ENCODE measurements at regions not wholly inside any gene's neighbourhood (a gene's known extent, or its start where the extent isn't known, plus 50 kb on each side); places are given as distances from the start of the nearest gene placed in this dataset.

DNA sequence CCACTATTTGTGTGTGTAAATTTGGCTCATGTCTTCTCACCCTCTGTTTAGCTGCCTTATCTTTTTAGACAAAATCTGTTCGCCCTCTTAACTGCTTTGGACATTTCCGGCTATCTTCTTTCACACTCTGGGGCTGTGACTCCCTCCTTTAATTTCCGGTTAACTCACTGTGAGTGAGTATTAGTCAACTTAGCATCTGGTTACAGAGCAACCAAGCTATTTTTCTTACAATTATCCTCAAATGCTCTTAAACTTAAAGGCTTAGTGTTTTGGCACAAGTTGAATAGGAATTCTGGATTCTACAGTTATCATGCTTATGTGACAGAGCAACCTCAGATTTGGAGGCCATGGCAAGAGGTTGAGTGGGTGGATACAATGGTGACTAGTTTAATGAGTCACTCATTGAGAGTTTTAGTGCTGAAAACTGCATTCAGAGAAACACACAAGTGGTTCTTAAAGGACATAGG is 177.6 kb upstream of the SEMA3A start:
- H3K4me3 Mint-ChIP-seq, result no peak overlapping the region
- H3K27ac Mint-ChIP-seq, result no peak overlapping the region
- H3K9me3 Mint-ChIP-seq, result no peaks in the 10 kb centered on the region
- H3K27me3 Mint-ChIP-seq, result no peaks in the 10 kb centered on the region
- no peaks in the 10 kb centered on the region for H3K36me3 Mint-ChIP-seq (ENCODE audit: low read depth)
- ChIA-PET POLR2A (no interaction called here), CTCF (no interaction called here)
- no peaks in the 10 kb centered on the region for H3K4me1 Mint-ChIP-seq
- DNase-seq, result no peak

GRCh38 chr7:84370114-84370513 is 175.5 kb upstream of the SEMA3A start:
- Mint-ChIP-seq H3K4me3 (no peak overlapping the region), H3K4me1 (no peaks in the 10 kb centered on the region)
- CTCF ChIA-PET, result no interaction called here

DNA sequence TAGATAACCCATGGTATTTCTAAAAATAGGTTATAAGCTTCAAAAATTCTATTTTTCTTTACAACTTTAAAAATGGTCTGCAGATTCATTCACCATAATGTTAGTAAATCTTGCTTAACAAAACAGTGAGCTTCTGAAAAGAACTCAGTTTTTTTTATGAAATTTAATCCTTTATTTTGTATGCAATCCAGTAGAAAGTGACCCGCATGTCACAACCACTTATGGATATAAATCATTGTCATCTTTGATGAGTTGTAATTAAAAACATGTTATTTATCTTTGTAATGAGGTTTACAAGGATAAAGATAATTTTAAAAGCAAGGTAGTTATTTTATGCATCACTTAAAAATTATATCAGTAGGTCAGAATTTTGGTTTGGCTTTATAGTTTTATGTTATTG is 173.5 kb upstream of the SEMA3A start:
- ChIA-PET POLR2A (no interaction called here), CTCF (no interaction called here)
- DNase-seq, result no peak
- Mint-ChIP-seq H3K36me3 (ENCODE audit: low read depth) (no peaks in the 10 kb centered on the region), H3K4me1 (no peaks in the 10 kb centered on the region), H3K4me3 (no peak overlapping the region), H3K9me3 (no peaks in the 10 kb centered on the region), H3K27me3 (no peaks in the 10 kb centered on the region), H3K27ac (no peak overlapping the region)

More at GRCh38 chr7:84370114-84370513, 175.5 kb upstream of the SEMA3A start:
- POLR2A ChIA-PET, result no interaction called here
- DNase-seq, result no peak
- Mint-ChIP-seq H3K9me3 (no peaks in the 10 kb centered on the region), H3K36me3 (ENCODE audit: low read depth) (no peaks in the 10 kb centered on the region), H3K27ac (no peak overlapping the region), H3K27me3 (no peaks in the 10 kb centered on the region)

GRCh38 chr7:84364708-84365107 is 170.1 kb upstream of the SEMA3A start:
- Mint-ChIP-seq H3K27me3 (no peaks in the 10 kb centered on the region), H3K4me3 (no peak overlapping the region), H3K27ac (no peak overlapping the region), H3K4me1 (no peaks in the 10 kb centered on the region), H3K9me3 (peaks cover 3% of the 10 kb centered on the region), H3K36me3 (ENCODE audit: low read depth) (no peaks in the 10 kb centered on the region)
- ChIA-PET CTCF (no interaction called here), POLR2A (no interaction called here)
- no peak for DNase-seq

- H3K4me1 Mint-ChIP-seq, result no peaks in the 10 kb centered on the region
- ChIA-PET CTCF (no interaction called here), POLR2A (no interaction called here)
- H3K4me3 Mint-ChIP-seq, result no peak overlapping the region
- no peaks in the 10 kb centered on the region for H3K36me3 Mint-ChIP-seq (ENCODE audit: low read depth)
- H3K9me3 Mint-ChIP-seq, result peaks cover 3% of the 10 kb centered on the region
- no peak overlapping the region for H3K27ac Mint-ChIP-seq
- no peaks in the 10 kb centered on the region for H3K27me3 Mint-ChIP-seq
- DNase-seq, result no peak
These were observed 169.2 kb upstream of the SEMA3A start for GRCh38 chr7:84363741-84364140.

GRCh38 chr7:84362828-84363227 is 168.2 kb upstream of the SEMA3A start:
- H3K36me3 Mint-ChIP-seq (ENCODE audit: low read depth), result no peaks in the 10 kb centered on the region
- H3K4me3 Mint-ChIP-seq, result no peak overlapping the region

DNA sequence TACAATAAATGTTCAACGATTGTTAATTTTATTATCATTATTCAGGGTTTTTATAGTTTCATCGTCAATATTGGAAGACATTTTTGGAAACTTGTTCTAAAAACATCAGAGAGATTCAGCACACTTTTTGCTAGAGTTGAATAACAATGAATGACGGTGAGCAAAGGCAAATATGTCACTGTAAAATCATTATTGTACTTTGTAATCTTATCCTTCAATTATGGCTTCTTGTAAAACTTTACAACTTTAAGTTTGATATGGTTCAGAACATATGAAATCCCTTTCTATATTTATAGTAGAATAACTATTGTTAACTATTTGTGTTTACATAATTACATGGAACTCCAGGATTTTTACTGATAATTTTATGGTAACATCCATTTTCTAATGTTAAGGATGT is 167.8 kb upstream of the SEMA3A start:
- Mint-ChIP-seq H3K36me3 (ENCODE audit: low read depth) (no peaks in the 10 kb centered on the region), H3K27ac (no peak overlapping the region), H3K4me1 (no peaks in the 10 kb centered on the region), H3K27me3 (no peaks in the 10 kb centered on the region), H3K9me3 (peaks cover 3% of the 10 kb centered on the region), H3K4me3 (no peak overlapping the region)
- CTCF ChIA-PET, result no interaction called here
- DNase-seq, result no peak
- POLR2A ChIA-PET, result no interaction called here

More at GRCh38 chr7:84362828-84363227, 168.2 kb upstream of the SEMA3A start:
- CTCF ChIA-PET, result no interaction called here
- POLR2A ChIA-PET, result no interaction called here
- DNase-seq, result no peak
- H3K27me3 Mint-ChIP-seq, result no peaks in the 10 kb centered on the region
- no peaks in the 10 kb centered on the region for H3K4me1 Mint-ChIP-seq
- H3K9me3 Mint-ChIP-seq, result peaks cover 3% of the 10 kb centered on the region
- H3K27ac Mint-ChIP-seq, result no peak overlapping the region

DNA sequence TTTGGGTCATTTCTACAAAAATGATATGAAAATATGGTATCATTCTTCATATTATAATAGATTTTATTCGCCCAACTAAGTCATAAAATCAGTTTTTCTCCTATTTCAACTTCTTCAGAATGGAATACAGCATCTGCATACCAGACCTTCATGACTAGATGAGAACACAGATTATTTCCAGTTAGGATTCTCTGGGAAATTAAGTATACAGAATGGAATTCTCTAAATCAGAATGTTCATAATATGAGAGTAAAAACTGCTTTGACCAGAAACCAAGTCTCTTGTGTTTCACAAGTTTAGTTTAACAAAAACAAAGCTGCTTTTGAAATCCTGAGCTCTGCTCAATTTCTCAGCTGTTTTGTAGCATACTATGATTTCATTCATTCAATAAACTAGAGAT is 160.3 kb upstream of the SEMA3A start:
- Mint-ChIP-seq H3K4me3 (no peak overlapping the region), H3K27ac (no peak overlapping the region), H3K4me1 (no peaks in the 10 kb centered on the region), H3K9me3 (no peaks in the 10 kb centered on the region), H3K36me3 (ENCODE audit: low read depth) (no peaks in the 10 kb centered on the region), H3K27me3 (no peaks in the 10 kb centered on the region)
- DNase-seq, result no peak
- POLR2A ChIA-PET, result no interaction called here
- CTCF ChIA-PET, result no interaction called here

- Mint-ChIP-seq H3K9me3 (peaks cover 4% of the 10 kb centered on the region), H3K36me3 (ENCODE audit: low read depth) (no peaks in the 10 kb centered on the region), H3K27ac (no peak overlapping the region), H3K27me3 (no peaks in the 10 kb centered on the region), H3K4me1 (no peaks in the 10 kb centered on the region), H3K4me3 (no peak overlapping the region)
- no peak for DNase-seq
- ChIA-PET POLR2A (no interaction called here), CTCF (no interaction called here)
These were observed 159.4 kb upstream of the SEMA3A start for GRCh38 chr7:84354030-84354429.

DNA sequence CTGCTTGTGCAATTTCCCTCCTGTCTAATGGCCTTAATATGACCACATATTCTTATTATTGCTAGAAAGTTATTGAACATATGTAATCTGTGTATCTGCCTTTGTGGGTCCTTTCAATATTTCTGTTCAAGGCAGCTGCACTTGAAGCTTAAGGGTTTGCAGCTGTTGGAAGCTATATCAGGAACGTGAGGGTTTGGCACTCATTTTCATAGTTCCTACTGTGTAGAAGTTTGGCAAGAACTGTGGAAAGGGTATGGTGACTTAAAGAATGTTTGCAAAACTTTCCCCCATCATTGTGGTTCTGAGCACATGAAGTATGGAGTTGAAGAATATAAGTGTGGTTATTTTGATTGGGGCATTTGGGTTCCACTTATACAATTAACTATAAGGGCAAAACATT is 144.7 kb upstream of the SEMA3A start:
- Mint-ChIP-seq H3K36me3 (ENCODE audit: low read depth) (no peaks in the 10 kb centered on the region), H3K27me3 (no peaks in the 10 kb centered on the region), H3K9me3 (peaks cover 6% of the 10 kb centered on the region), H3K27ac (no peak overlapping the region), H3K4me3 (no peak overlapping the region), H3K4me1 (no peaks in the 10 kb centered on the region)
- DNase-seq, result no peak
- ChIA-PET POLR2A (no interaction called here), CTCF (no interaction called here)

- Mint-ChIP-seq H3K27ac (no peak overlapping the region), H3K4me3 (no peak overlapping the region), H3K27me3 (no peaks in the 10 kb centered on the region), H3K4me1 (no peaks in the 10 kb centered on the region), H3K36me3 (ENCODE audit: low read depth) (no peaks in the 10 kb centered on the region), H3K9me3 (peaks cover 3% of the 10 kb centered on the region)
- ChIA-PET CTCF (no interaction called here), POLR2A (no interaction called here)
- DNase-seq, result no peak
These were observed 142.8 kb upstream of the SEMA3A start for GRCh38 chr7:84337429-84337828.

DNA sequence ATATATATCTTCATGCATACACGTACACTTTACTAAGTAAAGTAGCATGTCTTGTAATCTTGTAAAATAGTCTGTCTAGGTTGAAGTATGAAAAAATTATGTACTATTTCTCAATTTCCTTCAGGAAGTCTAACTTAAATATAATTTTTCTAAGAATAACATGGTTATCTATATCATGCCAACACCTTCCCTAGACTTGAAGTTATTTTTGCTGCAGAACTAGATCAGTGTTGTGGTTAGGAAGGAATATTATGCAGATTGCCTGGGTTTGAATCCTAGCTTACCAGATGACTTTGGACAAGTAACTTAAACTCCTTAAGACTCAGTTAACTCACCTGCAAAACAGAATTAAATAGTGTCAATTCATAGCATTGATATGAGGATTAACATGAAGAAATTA is 142.2 kb upstream of the SEMA3A start:
- Mint-ChIP-seq H3K27me3 (no peaks in the 10 kb centered on the region), H3K36me3 (ENCODE audit: low read depth) (no peaks in the 10 kb centered on the region), H3K9me3 (peaks cover 3% of the 10 kb centered on the region), H3K27ac (no peak overlapping the region), H3K4me3 (no peak overlapping the region), H3K4me1 (no peaks in the 10 kb centered on the region)
- DNase-seq, result no peak
- ChIA-PET POLR2A (no interaction called here), CTCF (no interaction called here)

GRCh38 chr7:84336303-84336702 is 141.7 kb upstream of the SEMA3A start:
- POLR2A ChIA-PET, result no interaction called here
- H3K4me1 Mint-ChIP-seq, result no peaks in the 10 kb centered on the region

DNA sequence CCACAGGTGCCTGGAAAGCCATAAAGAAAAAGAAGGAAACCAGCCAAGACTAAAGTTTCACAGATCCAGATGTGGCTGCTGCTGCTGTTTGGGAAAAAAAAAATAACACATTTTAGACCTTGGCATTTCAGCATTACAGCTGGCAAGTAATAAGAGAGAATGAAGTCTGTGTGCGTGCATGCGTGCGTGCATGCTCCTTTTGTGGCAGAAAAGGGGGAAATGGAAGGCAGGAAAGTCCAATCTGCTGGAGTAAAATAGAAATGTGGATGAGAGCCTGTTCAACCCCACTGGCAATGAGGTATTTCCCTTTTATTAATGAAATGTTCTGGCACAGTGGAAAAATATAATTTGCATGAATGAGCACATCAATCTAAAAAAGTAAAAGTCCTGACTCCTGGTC is 137.0 kb upstream of the SEMA3A start:
- no peak for DNase-seq
- no peak overlapping the region for H3K27ac Mint-ChIP-seq
- ChIA-PET CTCF (no interaction called here), POLR2A (no interaction called here)
- H3K27me3 Mint-ChIP-seq, result no peaks in the 10 kb centered on the region
- H3K9me3 Mint-ChIP-seq, result peaks cover 3% of the 10 kb centered on the region
- no peaks in the 10 kb centered on the region for H3K36me3 Mint-ChIP-seq (ENCODE audit: low read depth)
- no peaks in the 10 kb centered on the region for H3K4me1 Mint-ChIP-seq
- H3K4me3 Mint-ChIP-seq, result no peak overlapping the region

More at GRCh38 chr7:84336303-84336702, 141.7 kb upstream of the SEMA3A start:
- peaks cover 3% of the 10 kb centered on the region for H3K9me3 Mint-ChIP-seq
- H3K27me3 Mint-ChIP-seq, result no peaks in the 10 kb centered on the region
- CTCF ChIA-PET, result no interaction called here
- no peak overlapping the region for H3K4me3 Mint-ChIP-seq
- no peaks in the 10 kb centered on the region for H3K36me3 Mint-ChIP-seq (ENCODE audit: low read depth)
- H3K27ac Mint-ChIP-seq, result no peak overlapping the region
- DNase-seq, result no peak

DNA sequence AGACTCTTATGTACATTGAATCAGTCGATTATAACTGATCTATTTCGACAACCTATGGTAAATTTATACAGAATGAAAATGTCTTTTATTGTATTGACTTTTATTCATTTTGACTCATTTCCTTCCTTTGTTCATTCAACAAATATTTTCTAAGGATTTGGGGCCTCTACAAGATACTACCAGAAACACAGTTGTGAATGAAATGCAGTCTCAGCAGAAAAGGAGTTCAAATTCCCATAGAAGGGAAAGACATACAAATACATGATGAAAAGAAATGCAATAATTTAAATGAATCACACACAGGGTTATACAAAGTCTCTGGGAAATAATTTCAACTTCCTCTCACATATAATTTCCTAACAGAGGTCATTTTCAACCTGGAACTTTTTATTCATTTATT is 134.0 kb upstream of the SEMA3A start:
- ChIA-PET POLR2A (no interaction called here), CTCF (no interaction called here)
- H3K27ac Mint-ChIP-seq, result no peak overlapping the region
- H3K9me3 Mint-ChIP-seq, result no peaks in the 10 kb centered on the region
- no peaks in the 10 kb centered on the region for H3K36me3 Mint-ChIP-seq (ENCODE audit: low read depth)
- no peaks in the 10 kb centered on the region for H3K4me1 Mint-ChIP-seq
- H3K4me3 Mint-ChIP-seq, result no peak overlapping the region
- no peaks in the 10 kb centered on the region for H3K27me3 Mint-ChIP-seq
- DNase-seq, result no peak

Measured in activated CD4-positive, alpha-beta memory T cell treated with anti-CD3 and anti-CD28 coated beads, Interleukin-2, amount 10 ng/mL, durations not matched to agents 7 days and 5 days (primary cell).